ENCODE measurements at regions not wholly inside any gene's neighbourhood (a gene's known extent, or its start where the extent isn't known, plus 50 kb on each side); places are given as distances from the start of the nearest gene placed in this dataset.

DNA sequence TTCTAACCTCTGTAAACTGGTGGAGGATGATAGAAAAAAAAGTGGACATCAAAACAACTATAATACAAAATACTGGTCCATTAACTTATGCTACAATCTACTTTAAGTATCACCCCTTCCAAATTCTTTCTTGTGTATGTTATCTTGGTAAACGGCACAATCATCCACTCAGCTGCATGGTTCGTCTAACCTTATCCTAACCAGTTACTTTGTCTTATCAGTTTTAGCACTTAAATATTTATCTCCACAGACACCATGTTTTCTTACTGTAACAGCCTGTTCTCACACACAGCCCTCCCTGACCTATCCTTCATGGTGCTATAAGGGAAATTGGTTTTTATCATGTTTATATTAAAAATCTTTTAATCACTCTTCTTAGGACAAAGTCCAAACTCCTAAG, 157.2 kb downstream of the PTGER3 start (continued):
- peak; percentile 89 for TF ChIP-seq HMBOX1 (IDR thresholded peaks at IDR 0.05)
- TF ChIP-seq TCF15 (CRISPR knock-in tag; IDR thresholded peaks at IDR 0.05): no peak
- TF ChIP-seq SMAD4 (CRISPR knock-in tag; conservative IDR thresholded peaks at IDR 0.05): no peak
- TF ChIP-seq ILK (tag; IDR thresholded peaks at IDR 0.05; ENCODE audit: borderline replicate concordance, low read depth): no peak
- no peak for TF ChIP-seq CCAR2 (IDR thresholded peaks at IDR 0.05; ENCODE audit: low read depth, low read length)
- TF ChIP-seq, protein P1, sequence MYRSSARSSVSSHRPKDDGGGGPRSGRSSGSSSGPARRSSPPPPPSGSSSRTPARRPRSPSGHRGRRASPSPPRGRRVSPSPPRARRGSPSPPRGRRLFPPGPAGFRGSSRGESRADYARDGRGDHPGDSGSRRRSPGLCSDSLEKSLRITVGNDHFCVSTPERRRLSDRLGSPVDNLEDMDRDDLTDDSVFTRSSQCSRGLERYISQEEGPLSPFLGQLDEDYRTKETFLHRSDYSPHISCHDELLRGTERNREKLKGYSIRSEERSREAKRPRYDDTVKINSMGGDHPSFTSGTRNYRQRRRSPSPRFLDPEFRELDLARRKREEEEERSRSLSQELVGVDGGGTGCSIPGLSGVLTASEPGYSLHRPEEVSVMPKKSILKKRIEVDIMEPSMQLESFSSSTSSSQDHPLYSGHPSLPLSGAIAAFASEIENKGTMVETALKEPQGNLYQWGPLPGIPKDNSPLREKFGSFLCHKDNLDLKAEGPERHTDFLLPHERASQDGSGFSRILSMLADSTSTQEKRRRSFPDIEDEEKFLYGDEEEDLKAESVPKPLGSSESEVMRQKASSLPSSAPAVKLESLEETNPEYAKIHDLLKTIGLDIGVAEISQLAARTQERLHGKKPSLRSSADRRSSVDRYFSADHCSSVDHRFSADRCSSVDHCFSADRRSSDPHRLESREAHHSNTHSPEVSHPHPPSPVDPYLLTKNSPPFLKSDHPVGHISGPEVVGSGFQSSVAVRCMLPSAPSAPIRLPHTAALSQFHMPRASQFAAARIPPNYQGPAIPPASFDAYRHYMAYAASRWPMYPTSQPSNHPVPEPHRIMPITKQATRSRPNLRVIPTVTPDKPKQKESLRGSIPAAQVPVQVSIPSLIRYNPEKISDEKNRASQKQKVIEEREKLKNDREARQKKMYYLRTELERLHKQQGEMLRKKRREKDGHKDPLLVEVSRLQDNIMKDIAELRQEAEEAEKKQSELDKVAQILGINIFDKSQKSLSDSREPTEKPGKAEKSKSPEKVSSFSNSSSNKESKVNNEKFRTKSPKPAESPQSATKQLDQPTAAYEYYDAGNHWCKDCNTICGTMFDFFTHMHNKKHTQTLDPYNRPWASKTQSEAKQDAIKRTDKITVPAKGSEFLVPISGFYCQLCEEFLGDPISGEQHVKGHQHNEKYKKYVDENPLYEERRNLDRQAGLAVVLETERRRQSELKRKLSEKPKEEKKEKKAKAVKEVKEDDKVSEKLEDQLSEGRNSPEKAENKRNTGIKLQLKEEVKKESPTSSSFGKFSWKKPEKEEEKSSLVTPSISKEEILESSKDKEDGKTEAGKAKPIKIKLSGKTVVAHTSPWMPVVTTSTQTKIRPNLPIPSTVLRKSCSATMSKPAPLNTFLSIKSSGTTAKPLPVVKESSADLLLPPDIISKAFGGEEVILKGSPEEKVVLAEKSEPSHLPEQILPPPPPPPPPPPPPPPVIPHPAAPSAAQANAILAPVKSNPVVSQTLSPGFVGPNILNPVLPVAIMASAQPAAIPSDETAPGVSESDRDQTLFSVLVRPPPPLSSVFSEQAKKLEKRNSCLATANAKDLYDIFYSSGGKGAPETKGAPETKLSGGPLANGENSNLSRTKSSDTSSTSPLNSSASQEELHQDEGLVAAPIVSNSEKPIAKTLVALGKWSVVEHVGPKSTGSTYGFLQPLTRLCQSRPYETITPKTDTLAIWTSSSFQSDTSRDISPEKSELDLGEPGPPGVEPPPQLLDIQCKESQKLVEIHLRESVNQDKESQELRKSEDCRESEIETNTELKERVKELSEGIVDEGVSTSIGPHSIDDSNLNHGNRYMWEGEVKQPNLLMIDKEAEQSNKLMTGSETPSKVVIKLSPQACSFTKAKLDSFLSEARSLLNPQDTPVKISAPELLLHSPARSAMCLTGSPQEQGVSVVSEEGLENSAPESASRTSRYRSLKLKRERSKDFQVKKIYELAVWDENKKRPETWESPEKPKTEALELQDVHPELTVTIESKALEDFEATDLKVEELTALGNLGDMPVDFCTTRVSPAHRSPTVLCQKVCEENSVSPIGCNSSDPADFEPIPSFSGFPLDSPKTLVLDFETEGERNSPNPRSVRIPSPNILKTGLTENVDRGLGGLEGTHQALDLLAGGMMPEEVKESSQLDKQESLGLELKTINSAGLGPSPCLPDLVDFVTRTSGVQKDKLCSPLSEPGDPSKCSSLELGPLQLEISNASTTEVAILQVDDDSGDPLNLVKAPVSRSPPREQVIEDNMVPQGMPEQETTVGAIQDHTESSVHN (IDR thresholded peaks at IDR 0.05; ENCODE audit: borderline replicate concordance in 1 of 2, low read depth in 1 of 2): no peak
- TF ChIP-seq, protein P2, sequence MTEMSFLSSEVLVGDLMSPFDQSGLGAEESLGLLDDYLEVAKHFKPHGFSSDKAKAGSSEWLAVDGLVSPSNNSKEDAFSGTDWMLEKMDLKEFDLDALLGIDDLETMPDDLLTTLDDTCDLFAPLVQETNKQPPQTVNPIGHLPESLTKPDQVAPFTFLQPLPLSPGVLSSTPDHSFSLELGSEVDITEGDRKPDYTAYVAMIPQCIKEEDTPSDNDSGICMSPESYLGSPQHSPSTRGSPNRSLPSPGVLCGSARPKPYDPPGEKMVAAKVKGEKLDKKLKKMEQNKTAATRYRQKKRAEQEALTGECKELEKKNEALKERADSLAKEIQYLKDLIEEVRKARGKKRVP (CRISPR knock-in tag; IDR thresholded peaks at IDR 0.05): no peak
- TF ChIP-seq NFE2 (IDR thresholded peaks at IDR 0.05; ENCODE audit: low read depth): 0 out of 2 replicates have a peak, but pooled peaks have one; percentile 4
- TF ChIP-seq IRF9 (tag; IDR thresholded peaks at IDR 0.05): no peak
- TF ChIP-seq NFIC (IDR thresholded peaks at IDR 0.05): no peak
- peak; percentile 78 for TF ChIP-seq TEAD4 (IDR thresholded peaks at IDR 0.05; ENCODE audit: low read length)
- no peak for TF ChIP-seq TEAD4 (CRISPR knock-in tag; IDR thresholded peaks at IDR 0.05; ENCODE audit: borderline replicate concordance)
- peak; percentile 28; the same call in 1 of the 2 replicates for TF ChIP-seq FOSL1 (tag; conservative IDR thresholded peaks at IDR 0.05)
- TF ChIP-seq MECOM (CRISPR knock-in tag; IDR thresholded peaks at IDR 0.05): no peak
- TF ChIP-seq ADNP (tag; IDR thresholded peaks at IDR 0.05): 0 out of 2 replicates have a peak, but pooled peaks have one; percentile 20
- TF ChIP-seq, protein P3, sequence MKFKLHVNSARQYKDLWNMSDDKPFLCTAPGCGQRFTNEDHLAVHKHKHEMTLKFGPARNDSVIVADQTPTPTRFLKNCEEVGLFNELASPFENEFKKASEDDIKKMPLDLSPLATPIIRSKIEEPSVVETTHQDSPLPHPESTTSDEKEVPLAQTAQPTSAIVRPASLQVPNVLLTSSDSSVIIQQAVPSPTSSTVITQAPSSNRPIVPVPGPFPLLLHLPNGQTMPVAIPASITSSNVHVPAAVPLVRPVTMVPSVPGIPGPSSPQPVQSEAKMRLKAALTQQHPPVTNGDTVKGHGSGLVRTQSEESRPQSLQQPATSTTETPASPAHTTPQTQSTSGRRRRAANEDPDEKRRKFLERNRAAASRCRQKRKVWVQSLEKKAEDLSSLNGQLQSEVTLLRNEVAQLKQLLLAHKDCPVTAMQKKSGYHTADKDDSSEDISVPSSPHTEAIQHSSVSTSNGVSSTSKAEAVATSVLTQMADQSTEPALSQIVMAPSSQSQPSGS (CRISPR knock-in tag; IDR thresholded peaks at IDR 0.05): no peak

All from K562 (cell line).